NCI-H2029 (cell line): ENCODE measurements at regions not wholly inside any gene's neighbourhood (a gene's known extent, or its start where the extent isn't known, plus 50 kb on each side); places are given as distances from the start of the nearest gene placed in this dataset.
"Not testable (repeated sequence)": the region's sequence is repeated elsewhere in the genome, so short reads cannot be mapped to it uniquely, and the experiment has no call there.

Experiments used
- DNase-seq: peaks from one replicate; lab custom pipeline; 2025; lab: John Stamatoyannopoulos, UW

- DNase-seq, result no peak
These were observed 326.4 kb downstream of the NR4A2 start for GRCh38 chr2:156005999-156006712.

- no peak for DNase-seq
These were observed 327.0 kb downstream of the NR4A2 start for GRCh38 chr2:156005531-156005930.

GRCh38 chr2:156004459-156004858 is 328.1 kb downstream of the NR4A2 start:
- DNase-seq, result no peak

GRCh38 chr2:156003780-156004179 is 328.7 kb downstream of the NR4A2 start:
- DNase-seq, result no peak

- DNase-seq, result no peak
These were observed 330.7 kb downstream of the NR4A2 start for GRCh38 chr2:156001851-156002250.

- DNase-seq, result no peak
These were observed 335.0 kb downstream of the NR4A2 start for GRCh38 chr2:155997538-155997937.

- DNase-seq, result no peak
These were observed 338.2 kb downstream of the NR4A2 start for GRCh38 chr2:155994315-155994714.

GRCh38 chr2:155983845-155984244 is 348.7 kb downstream of the NR4A2 start:
- DNase-seq, result no peak

- no peak for DNase-seq
These were observed 350.4 kb downstream of the NR4A2 start for GRCh38 chr2:155982135-155982534.

GRCh38 chr2:155980941-155981560 is 351.5 kb downstream of the NR4A2 start:
- no peak for DNase-seq

- DNase-seq, result no peak
These were observed 356.8 kb downstream of the NR4A2 start for GRCh38 chr2:155975734-155976133.

GRCh38 chr2:155972916-155973315 is 359.6 kb downstream of the NR4A2 start:
- DNase-seq, result no peak

GRCh38 chr2:155966064-155966471 is 366.5 kb downstream of the NR4A2 start:
- DNase-seq, result not testable (repeated sequence)

GRCh38 chr2:155965415-155966063 is 367.0 kb downstream of the NR4A2 start:
- DNase-seq, result no peak

- no peak for DNase-seq
These were observed 370.9 kb downstream of the NR4A2 start for GRCh38 chr2:155961641-155962040.

- no peak for DNase-seq
These were observed 373.7 kb downstream of the NR4A2 start for GRCh38 chr2:155958834-155959233.

GRCh38 chr2:155947069-155947468 is 385.5 kb downstream of the NR4A2 start:
- DNase-seq, result no peak

GRCh38 chr2:155944218-155944617 is 388.3 kb downstream of the NR4A2 start:
- DNase-seq, result no peak

- no peak for DNase-seq
These were observed 402.2 kb downstream of the NR4A2 start for GRCh38 chr2:155930312-155930711.

- no peak for DNase-seq
These were observed 415.1 kb downstream of the NR4A2 start for GRCh38 chr2:155917380-155917779.

- DNase-seq, result no peak
These were observed 419.2 kb downstream of the NR4A2 start for GRCh38 chr2:155913356-155913755.

- DNase-seq, result no peak
These were observed 424.0 kb downstream of the NR4A2 start for GRCh38 chr2:155908567-155908966.

- no peak for DNase-seq
These were observed 425.3 kb downstream of the NR4A2 start for GRCh38 chr2:155907211-155907610.
